ENCODE measurements at regions not wholly inside any gene's neighbourhood (a gene's known extent, or its start where the extent isn't known, plus 50 kb on each side); places are given as distances from the start of the nearest gene placed in this dataset.

DNA sequence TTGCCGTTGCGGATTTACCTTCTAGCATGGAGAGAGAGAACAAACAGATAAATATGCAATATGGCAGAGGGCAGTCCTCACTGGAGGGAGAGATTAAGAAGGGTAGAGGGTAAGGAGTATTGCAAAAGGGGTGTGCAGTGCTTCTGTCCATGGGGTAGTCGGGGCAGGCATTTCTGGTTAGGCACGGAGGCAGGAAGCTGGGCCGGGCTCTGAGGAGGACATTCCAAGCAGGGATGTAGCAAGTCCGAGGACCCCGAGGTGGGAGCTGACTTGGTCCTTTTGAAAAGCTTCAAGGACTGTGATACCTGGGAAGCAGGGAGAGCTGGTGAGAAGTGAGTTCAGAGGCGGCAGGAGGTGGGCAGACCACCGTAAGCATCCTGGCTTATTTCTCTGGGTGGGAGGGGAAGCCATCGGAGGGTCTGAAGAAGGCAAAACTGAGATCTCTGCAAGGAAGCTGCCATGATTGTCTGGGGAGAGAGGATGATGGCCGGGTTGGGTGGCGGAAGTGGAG is 214.9 kb downstream of the FGF9 start:
- peak overlapping the region in 1 of 3 experiments; percentile 25; a peak in 1 of 7 replicates for H3K27ac Mint-ChIP-seq
- no peak overlapping the region for H2BK20ac ChIP-seq (ENCODE audit: low read depth, low read length, poor library complexity, severe bottlenecking)

More for the DNA sequence above, 214.9 kb downstream of the FGF9 start:
- Mint-ChIP-seq H3K4me1 (no peaks in the 10 kb centered on the region), H3K9me3 (peaks cover 0 to 2% of the 10 kb centered on the region in 2 experiments; a peak in 2 of 5 replicates), H3K36me3 (ENCODE audit: insufficient read depth in 1 of 3, low read depth in 3 of 3) (no peaks in the 10 kb centered on the region; a peak in 1 of 7 replicates), H3K27me3 (ENCODE audit: low read depth) (peaks cover 3% of the 10 kb centered on the region; the same call in 1 of the 2 replicates), H3K4me3 (no peak overlapping the region)
- H4K20me1 ChIP-seq (ENCODE audit: control insufficient read depth, insufficient read depth, insufficient read length) = no peaks in the 10 kb centered on the region
- no peak overlapping the region for H2AK5ac ChIP-seq (ENCODE audit: insufficient read length, low read length)
- no peak overlapping the region for H2BK5ac ChIP-seq (ENCODE audit: insufficient read length, low read length)
- no peak overlapping the region for H3K9ac ChIP-seq (ENCODE audit: extremely low read depth, insufficient read length, low read length)
- H3K18ac ChIP-seq (ENCODE audit: insufficient read length, low read depth, low read length) = no peak overlapping the region
- TF ChIP-seq, protein P1, sequence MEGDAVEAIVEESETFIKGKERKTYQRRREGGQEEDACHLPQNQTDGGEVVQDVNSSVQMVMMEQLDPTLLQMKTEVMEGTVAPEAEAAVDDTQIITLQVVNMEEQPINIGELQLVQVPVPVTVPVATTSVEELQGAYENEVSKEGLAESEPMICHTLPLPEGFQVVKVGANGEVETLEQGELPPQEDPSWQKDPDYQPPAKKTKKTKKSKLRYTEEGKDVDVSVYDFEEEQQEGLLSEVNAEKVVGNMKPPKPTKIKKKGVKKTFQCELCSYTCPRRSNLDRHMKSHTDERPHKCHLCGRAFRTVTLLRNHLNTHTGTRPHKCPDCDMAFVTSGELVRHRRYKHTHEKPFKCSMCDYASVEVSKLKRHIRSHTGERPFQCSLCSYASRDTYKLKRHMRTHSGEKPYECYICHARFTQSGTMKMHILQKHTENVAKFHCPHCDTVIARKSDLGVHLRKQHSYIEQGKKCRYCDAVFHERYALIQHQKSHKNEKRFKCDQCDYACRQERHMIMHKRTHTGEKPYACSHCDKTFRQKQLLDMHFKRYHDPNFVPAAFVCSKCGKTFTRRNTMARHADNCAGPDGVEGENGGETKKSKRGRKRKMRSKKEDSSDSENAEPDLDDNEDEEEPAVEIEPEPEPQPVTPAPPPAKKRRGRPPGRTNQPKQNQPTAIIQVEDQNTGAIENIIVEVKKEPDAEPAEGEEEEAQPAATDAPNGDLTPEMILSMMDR (conservative IDR thresholded peaks at IDR 0.05) = no peak
- no peak overlapping the region for H4K8ac ChIP-seq (replicated peaks; ENCODE audit: insufficient read length, low read depth, low read length)
- no peak overlapping the region for H2BK15ac ChIP-seq (ENCODE audit: low read depth, low read length)
- no peak overlapping the region for H2BK12ac ChIP-seq (ENCODE audit: insufficient read length, low read depth, low read length)
- H2BK120ac ChIP-seq (ENCODE audit: low read depth, low read length, poor library complexity, severe bottlenecking) = no peak overlapping the region
- no peak overlapping the region for H3K56ac ChIP-seq (ENCODE audit: insufficient read length, low read depth, low read length)
- no peaks in the 10 kb centered on the region for H3K23me2 ChIP-seq (ENCODE audit: insufficient read length, low read depth, low read length, poor library complexity, severe bottlenecking)
- no peak overlapping the region for H3K14ac ChIP-seq (ENCODE audit: insufficient read depth, low read length)
- no peak overlapping the region for H4K91ac ChIP-seq (ENCODE audit: insufficient read length, low read depth, low read length)
- H3T11ph ChIP-seq (ENCODE audit: low read length) = no peak overlapping the region
- no peaks in the 10 kb centered on the region for H3K9me3 ChIP-seq (ENCODE audit: control insufficient read depth, low read depth, low read length)
- H3K4me2 ChIP-seq (ENCODE audit: insufficient read depth, insufficient read length, low read length) = no peak overlapping the region
- no peak overlapping the region for H4K5ac ChIP-seq (ENCODE audit: insufficient read length, low read depth, low read length)
- no peaks in the 10 kb centered on the region for H3K79me1 ChIP-seq (ENCODE audit: insufficient read depth, low read depth, low read length, poor library complexity, severe bottlenecking)
- H3K27ac ChIP-seq (ENCODE audit: insufficient read length, low read depth, low read length) = no peak overlapping the region
- no peaks in the 10 kb centered on the region for H3K79me2 ChIP-seq (ENCODE audit: insufficient read depth, low read length)
- H3K27me3 ChIP-seq (ENCODE audit: insufficient read depth, low read length) = no peaks in the 10 kb centered on the region
- WGBS (ENCODE audit: extremely low coverage, insufficient read length, low lambda C conversion rate) = no CpG with 5 or more reads among the region's 12 CpGs
- H3K23ac ChIP-seq (ENCODE audit: insufficient read length, low read depth, low read length) = no peak overlapping the region
- no peak overlapping the region for H2AFZ ChIP-seq (ENCODE audit: low read length)
- H3K4ac ChIP-seq (ENCODE audit: low read depth, low read length) = no peak overlapping the region
- no peak for DNase-seq
- H3K4me1 ChIP-seq (ENCODE audit: insufficient read depth, low read length) = no peaks in the 10 kb centered on the region
